Stimulated activated naive CD4-positive, alpha-beta T cell (primary cell): ENCODE measurements at regions not wholly inside any gene's neighbourhood (a gene's known extent, or its start where the extent isn't known, plus 50 kb on each side); places are given as distances from the start of the nearest gene placed in this dataset.
"Not testable (repeated sequence)": the region's sequence is repeated elsewhere in the genome, so short reads cannot be mapped to it uniquely, and the experiment has no call there.

ENCODE experiments used
- DNase-seq, 6 experiments: peaks; one replicate each; lab custom pipeline; 2025; lab: John Stamatoyannopoulos, UW

- DNase-seq = no peak
Measured at GRCh38 chr21:28069450-28069923, 923.2 kb downstream of the LTN1 start.

GRCh38 chr21:28068455-28069358, 924.0 kb downstream of the LTN1 start:
- DNase-seq = no peak

GRCh38 chr21:28066596-28067387, 925.9 kb downstream of the LTN1 start:
- no peak for DNase-seq

GRCh38 chr21:28066076-28066475, 926.6 kb downstream of the LTN1 start:
- no peak for DNase-seq

GRCh38 chr21:28063241-28064216, 929.1 kb downstream of the LTN1 start:
- DNase-seq = no peak

GRCh38 chr21:28052956-28053355, 939.7 kb downstream of the LTN1 start:
- DNase-seq = not testable (repeated sequence)

GRCh38 chr21:28051649-28052048, 941.0 kb downstream of the LTN1 start:
- DNase-seq = not testable (repeated sequence)

GRCh38 chr21:28035692-28036091, 957.0 kb downstream of the LTN1 start:
- not testable (repeated sequence) for DNase-seq

- DNase-seq = not testable (repeated sequence)
Measured at GRCh38 chr21:28034916-28035315, 957.8 kb downstream of the LTN1 start.

GRCh38 chr21:28034334-28034733, 958.3 kb downstream of the LTN1 start:
- not testable (repeated sequence) for DNase-seq

- not testable (repeated sequence) for DNase-seq
Measured at GRCh38 chr21:28032652-28033051, 960.0 kb downstream of the LTN1 start.

GRCh38 chr21:28031066-28031465, 961.6 kb downstream of the LTN1 start:
- DNase-seq = not testable (repeated sequence)

- no peak for DNase-seq
Measured at GRCh38 chr21:28025111-28025510, 967.6 kb downstream of the LTN1 start.

GRCh38 chr21:28018741-28019669, 973.7 kb downstream of the LTN1 start:
- no peak for DNase-seq

GRCh38 chr21:28018213-28018612, 974.5 kb downstream of the LTN1 start:
- no peak for DNase-seq

- DNase-seq = no peak
Measured at GRCh38 chr21:28016571-28016970, 976.1 kb downstream of the LTN1 start.

- DNase-seq = not testable (repeated sequence)
Measured at GRCh38 chr21:28013123-28013522, 979.6 kb downstream of the LTN1 start.

- not testable (repeated sequence) for DNase-seq
Measured at GRCh38 chr21:28011970-28012369, 980.7 kb downstream of the LTN1 start.

- DNase-seq = not testable (repeated sequence)
Measured at GRCh38 chr21:28008245-28008644, 984.4 kb downstream of the LTN1 start.

GRCh38 chr21:28003627-28004026, 989.0 kb downstream of the LTN1 start:
- not testable (repeated sequence) for DNase-seq
